GM20000 (cell line): ENCODE measurements at regions not wholly inside any gene's neighbourhood (a gene's known extent, or its start where the extent isn't known, plus 50 kb on each side); places are given as distances from the start of the nearest gene placed in this dataset.

Experiments used
- DNase-seq: peaks from one replicate; pipeline ENCODE4 v3.0.0; 2012; ENCODE audit warnings: low spot score
- TF ChIP-seq, protein P1 (sequence below): IDR thresholded peaks from 2 replicates; pipeline ENCODE4 v1.5.1; 2012; ENCODE audit warnings: mild to moderate bottlenecking, control low read depth; ENCODE audit errors: extremely low read depth, missing control alignments

DNA sequence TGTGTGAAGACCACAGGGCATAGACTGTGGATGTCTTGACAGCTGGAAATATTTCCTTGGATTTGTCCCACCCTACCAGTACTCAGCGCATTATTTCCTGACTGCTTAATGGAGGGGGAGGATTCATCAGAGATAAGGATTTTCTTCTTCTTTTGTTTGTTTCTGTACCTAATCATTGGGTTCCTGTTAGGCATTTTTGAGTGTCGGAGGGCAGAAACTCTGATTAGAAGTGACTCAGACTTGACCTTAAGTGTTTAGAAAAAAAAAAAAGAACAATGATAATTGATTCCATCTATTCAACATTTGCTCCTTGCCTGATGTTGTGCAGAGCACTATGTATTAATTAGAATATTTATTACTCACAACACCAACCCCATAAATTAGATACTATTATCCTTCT, 78.5 kb upstream of the SYNPR start:
- no peak for DNase-seq
- TF ChIP-seq, protein P1, sequence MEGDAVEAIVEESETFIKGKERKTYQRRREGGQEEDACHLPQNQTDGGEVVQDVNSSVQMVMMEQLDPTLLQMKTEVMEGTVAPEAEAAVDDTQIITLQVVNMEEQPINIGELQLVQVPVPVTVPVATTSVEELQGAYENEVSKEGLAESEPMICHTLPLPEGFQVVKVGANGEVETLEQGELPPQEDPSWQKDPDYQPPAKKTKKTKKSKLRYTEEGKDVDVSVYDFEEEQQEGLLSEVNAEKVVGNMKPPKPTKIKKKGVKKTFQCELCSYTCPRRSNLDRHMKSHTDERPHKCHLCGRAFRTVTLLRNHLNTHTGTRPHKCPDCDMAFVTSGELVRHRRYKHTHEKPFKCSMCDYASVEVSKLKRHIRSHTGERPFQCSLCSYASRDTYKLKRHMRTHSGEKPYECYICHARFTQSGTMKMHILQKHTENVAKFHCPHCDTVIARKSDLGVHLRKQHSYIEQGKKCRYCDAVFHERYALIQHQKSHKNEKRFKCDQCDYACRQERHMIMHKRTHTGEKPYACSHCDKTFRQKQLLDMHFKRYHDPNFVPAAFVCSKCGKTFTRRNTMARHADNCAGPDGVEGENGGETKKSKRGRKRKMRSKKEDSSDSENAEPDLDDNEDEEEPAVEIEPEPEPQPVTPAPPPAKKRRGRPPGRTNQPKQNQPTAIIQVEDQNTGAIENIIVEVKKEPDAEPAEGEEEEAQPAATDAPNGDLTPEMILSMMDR: no peak

DNA sequence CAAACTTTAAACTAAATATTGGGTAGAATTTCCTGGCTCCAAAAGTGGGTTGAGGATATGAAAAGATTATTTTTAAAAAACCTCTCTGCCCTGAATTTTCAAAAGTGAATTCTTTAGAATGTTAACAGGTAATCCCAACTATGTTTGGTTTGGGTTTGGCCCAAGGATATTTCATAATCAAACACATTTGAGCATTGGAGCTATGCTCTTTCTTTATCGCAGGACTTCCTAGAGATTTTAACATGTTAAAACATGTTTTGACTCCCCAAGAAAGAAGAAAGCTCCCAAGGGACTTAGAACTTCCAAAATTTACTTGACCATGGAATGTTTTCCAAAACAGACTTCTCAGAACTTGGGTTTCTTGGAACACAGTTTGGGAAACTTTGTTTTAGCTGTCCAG, 75.6 kb upstream of the SYNPR start:
- DNase-seq: no peak
- TF ChIP-seq, protein P1: no peak

DNA sequence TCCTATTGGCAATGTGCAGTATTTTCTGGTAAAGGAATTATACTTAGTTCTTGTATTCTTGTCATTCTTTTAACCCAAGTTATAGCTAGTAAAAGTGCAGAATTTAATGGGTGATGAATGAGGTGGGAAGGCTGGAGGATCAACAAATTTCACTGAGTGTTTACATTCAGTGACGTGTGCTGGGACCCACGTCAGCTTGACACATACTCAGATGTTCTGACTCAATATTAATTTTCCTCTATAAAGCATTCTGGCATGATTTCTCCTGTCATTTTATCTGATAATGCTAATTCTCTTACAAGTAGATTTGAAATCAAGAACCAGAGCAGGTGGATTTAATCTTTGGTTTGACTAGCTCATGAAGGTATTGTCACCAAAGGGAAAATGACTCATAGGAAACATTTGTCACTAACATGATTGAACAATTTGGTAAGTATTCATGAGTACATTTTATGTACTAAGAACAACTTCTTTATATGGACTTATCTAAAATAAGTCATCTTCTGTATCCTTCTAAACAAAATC, 71.0 kb upstream of the SYNPR start:
- no peak for DNase-seq
- TF ChIP-seq, protein P1: no peak

DNA sequence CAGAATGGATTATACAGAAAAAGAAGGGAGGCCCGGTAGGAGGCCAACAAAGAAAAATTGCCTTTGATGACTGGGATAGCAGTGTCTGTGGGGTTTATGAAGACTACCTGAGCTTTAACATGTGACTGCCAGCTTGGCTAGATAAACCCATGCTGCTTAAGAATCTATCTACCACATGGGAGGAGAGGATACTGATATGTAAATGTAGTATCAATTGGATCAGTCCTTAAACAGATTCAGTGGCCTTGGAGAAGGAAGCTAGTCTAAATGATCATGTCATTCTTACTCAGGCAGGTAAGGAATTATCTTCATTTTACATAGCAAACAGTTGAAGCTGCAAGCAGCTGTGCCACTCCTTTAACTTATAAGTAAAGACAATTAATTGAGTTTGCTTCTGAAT, 50.0 kb upstream of the SYNPR start:
- TF ChIP-seq, protein P1: no peak
- DNase-seq: no peak
